Superior temporal gyrus (tissue), 1 donor: ENCODE measurements at regions not wholly inside any gene's neighbourhood (a gene's known extent, or its start where the extent isn't known, plus 50 kb on each side); places are given as distances from the start of the nearest gene placed in this dataset.
"Not testable (repeated sequence)": the region's sequence is repeated elsewhere in the genome, so short reads cannot be mapped to it uniquely, and the experiment has no call there.

ENCODE experiments used
- DNase-seq: peaks from one replicate; pipeline ENCODE4 v3.0.0-alpha.2; 2016; ENCODE audit errors: extremely low spot score

DNA sequence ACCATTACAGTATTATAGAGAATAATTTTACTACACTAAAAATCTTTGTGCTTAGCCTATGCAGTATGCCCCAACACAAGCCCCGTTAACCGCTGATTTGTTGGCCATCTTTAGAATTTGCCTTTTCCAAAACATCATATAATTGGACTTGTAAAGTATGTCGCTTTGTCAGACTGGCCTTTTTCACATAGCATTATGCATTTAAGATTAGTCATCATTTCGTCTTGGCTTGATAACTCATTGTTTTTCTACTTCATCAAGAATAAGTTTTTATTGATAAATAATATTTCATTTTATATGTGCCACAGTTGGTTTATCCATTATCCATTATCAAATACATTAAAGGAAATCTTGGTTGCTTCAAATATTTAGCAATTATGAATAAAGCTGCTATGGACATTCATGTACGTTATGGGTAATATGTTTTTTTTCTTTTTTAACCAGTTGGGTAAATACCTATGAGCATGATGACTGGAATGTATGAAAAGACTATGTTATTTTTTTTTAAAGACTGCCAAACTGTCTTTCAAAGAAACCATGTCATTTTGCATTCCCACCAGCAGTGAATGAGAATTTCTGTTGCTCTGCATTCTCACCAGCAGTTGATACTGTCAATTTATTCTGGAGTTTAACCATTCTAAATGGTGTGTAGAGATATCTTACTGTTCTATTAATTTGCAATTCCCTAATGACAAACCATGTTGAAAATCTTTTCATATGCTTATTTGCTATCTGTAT, 273.1 kb upstream of the KCND2 start:
- no peak for DNase-seq

- DNase-seq = no peak
Measured at GRCh38 chr7:120005720-120006119, 267.3 kb upstream of the KCND2 start.

- DNase-seq = not testable (repeated sequence)
Measured at GRCh38 chr7:120014301-120014700, 258.7 kb upstream of the KCND2 start.

GRCh38 chr7:120014925-120015465, 258.0 kb upstream of the KCND2 start:
- DNase-seq = no peak

DNA sequence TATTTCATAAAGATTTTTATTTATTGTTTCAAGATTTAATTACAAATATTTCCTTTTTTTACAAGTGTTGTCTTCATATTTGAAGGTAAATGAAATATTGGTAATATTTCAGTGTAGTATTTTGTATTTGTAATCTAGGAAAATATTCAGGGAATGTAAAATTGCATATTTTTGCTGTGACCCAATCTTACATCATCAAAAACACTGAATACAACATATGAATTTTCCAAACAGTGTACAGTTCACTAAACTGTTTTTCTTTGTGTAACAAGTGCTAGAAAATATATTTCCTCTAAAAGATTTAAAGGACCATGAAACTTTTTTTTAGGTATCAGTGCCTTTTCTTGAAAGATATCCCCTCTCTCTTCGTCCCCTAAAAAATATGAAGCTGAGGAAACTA, 251.9 kb upstream of the KCND2 start:
- no peak for DNase-seq

DNA sequence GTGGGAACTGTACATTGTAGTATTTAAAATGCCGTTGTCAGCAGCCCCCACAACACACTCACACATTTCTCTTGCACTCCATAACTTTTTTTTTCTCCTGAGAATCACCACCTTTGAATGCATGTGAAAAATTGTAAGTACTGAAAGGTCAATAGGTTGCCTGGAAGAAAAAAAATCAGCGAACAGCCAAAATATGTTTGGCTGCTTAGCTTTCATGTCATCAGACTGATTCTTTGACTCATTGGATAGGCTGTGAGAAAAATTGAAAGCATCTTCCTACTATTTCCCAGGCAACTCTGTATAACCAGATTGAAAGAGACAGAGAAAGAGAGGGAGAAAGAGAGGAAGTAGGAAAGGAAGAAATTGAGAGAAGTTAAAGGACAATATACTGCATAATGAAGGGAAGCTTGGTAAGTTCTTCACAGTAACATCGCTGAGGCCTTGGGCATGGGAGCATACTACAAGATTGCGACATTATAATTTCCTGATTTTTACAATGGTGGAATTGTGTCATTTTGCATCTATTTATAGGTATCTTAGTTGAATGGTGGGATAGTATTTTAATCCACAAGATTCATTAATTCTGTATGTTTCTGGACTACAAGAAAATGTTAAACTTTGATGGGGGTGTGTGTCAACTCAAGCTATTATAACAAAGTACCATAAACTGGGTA, 249.3 kb upstream of the KCND2 start:
- DNase-seq = no peak

DNA sequence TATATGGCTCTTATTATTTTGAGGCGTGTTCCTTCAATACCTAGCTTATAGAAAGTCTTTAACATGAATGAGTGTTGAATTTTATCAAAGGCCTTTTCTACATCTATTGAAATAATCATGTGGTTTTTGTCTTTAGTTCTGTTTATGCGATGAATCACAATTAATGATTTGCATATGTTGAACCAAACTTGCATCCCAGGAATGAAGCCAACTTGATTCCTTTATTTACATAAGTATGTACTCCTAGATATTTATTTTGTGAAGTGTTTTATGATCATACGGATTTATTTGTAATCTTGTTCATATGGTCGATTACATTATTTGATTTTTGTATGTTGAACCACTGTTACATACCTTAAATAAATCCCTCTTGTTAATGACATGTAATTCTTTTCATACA, 244.3 kb upstream of the KCND2 start:
- no peak for DNase-seq

DNA sequence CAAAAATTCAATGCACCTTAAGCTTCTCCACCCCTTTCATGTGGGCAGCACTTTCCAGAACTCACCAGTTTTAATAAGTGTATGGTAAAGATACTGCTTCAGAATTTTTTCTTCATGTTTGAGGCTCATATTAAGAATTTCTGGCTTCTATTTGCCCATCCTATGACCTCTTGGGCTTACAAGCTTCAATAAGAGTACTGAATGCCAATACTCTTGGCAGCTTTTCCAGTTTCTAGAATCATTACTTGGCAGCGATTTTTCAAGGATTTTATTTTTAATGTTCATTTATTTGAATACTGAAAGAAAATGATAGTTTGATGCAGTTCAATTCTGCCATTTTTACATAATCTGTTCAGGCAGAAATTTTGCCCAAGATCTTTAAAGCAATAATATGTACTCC, 242.1 kb upstream of the KCND2 start:
- DNase-seq = no peak

GRCh38 chr7:120033114-120033513, 239.9 kb upstream of the KCND2 start:
- DNase-seq = no peak

DNA sequence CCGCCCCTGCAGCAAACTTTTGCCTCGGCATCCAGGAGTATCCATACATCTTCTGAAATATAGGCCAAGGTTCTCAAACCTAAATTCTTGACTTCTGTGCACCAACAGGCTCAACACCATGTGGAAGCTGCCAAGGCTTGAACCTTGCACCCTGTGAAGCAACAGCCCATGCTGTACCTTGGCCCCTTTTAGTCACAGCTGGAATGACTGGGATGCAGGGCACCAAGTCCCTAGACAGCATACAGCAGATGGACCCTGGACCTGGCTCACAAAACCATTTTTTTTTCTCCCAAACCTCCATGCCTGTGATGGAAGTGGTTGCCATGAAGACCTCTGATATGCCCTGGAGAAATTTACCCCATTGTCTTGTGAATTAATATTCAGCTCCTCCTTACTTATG, 233.8 kb upstream of the KCND2 start:
- DNase-seq = no peak

DNA sequence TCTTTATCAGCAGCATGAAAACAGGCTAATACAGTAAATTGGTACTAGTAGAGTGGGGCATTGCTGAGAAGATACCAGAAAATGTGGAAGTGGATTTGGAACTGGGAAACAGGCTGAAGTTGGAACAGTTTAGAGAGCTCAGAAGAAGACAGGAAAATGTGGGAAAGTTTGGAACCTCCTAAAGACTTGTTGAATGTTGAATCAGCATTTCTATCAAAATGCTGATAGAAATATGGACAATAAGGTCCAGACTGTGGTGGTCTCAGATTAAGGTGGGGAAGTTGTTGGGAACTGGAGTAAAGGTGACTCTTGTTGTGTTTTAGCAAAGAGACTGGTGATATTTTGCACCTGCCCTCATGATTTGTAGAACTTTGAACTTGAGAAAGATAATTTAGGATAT, 231.2 kb upstream of the KCND2 start:
- DNase-seq = no peak

DNA sequence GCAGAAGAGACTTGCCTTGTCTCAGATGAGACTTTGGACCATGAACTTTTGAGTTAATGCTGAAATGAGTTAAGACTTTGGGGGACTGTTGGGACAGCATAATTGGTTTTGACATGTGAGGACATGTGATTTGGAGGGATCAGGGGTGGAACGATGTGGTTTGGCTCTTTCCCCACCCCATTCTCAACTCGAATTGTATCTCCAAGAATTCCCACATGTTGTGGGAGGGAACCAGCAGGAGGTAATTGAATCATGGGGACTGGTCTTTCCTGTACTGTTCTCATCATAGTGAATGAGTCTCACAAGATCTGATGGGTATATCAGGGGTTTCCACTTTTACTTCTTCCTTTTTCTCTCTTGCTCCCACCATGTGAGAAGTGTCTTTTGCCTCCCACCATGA, 229.7 kb upstream of the KCND2 start:
- no peak for DNase-seq

DNA sequence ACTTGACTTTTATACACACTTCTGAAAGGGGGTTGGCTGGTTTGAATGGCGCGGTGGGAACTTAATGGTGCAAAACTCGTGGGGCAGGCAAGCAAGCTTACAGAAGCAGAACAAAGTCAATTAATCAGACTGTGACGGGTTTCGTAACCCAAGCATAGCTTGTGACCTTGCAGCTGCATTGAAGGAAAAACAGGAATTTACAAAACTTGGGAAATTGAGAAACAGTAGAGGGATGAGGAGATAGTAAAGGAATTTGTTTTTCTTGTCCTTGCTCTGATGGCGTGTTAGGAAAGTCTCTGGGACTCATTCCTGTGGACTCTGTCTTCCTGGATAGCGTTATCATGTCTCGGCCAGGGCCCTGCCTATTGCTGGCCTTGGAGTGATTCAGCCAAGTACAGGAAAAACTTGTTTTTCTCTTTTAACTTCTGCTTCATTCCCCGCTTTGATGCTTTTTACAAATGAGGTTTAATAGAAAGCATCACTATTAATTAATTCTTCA, 220.0 kb upstream of the KCND2 start:
- no peak for DNase-seq

- no peak for DNase-seq
Measured at GRCh38 chr7:120053390-120053961, 219.5 kb upstream of the KCND2 start.

GRCh38 chr7:120054376-120055100, 218.4 kb upstream of the KCND2 start:
- DNase-seq = no peak

- DNase-seq = no peak
Measured at GRCh38 chr7:120055300-120055699, 217.7 kb upstream of the KCND2 start.

DNA sequence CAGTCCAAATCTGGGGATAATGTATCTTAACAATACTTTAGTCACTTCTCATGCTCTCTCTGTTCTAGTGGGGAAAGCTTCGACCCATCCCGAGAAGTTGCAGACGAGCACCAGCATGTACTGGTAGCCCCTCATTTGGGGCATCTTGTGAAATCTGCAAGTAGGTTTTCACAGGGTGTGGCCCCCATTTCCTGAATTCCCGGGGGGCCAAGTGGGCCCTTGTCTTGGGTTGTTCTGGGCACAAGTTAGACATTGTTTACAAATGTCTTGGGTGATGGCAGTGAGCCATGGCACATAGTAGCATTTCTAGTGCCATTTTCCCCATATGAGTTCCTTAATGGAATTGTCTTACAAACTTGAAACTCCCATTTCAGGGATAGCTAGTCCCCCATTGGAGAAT, 216.7 kb upstream of the KCND2 start:
- no peak for DNase-seq

GRCh38 chr7:120059641-120060040, 213.3 kb upstream of the KCND2 start:
- DNase-seq = no peak

- DNase-seq = no peak
Measured at GRCh38 chr7:120060281-120060680, 212.7 kb upstream of the KCND2 start.

DNA sequence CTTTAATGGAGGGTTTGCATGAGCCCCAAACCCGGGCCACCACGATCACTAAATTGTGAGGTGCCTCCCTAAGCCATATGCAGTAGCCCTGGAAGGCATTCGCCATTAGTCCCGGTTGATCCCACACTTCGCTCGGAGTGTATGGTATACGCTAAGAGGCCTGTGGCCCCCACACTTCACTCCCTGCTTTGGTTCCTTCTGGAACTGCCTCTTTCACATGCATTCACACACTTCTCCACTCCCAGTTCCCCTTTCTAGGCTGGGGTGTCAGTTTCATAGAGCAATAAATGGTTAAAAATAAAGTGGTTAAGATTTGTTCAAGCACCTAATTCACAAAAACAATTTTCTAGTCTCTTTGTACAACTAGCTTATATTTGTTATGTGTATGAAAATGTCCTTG, 212.1 kb upstream of the KCND2 start:
- no peak for DNase-seq

DNA sequence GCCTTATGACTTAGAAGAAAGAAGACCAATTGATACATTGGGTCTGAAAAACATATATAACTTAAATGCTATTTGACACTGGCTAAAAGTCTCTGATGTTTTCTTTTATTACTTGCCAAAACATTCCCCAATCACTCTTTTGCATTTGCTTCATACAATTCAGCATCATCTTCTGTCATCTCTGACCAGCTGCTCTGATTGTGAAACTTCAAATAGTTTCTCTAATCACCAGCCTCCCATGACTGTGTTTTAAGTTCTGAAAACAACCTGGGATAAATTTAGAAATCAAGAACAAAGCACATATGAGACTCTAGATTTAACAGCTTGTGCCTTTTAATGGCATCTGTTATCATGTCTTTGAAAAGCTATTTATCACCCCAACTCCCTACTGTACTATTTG, 208.4 kb upstream of the KCND2 start:
- DNase-seq = no peak

DNA sequence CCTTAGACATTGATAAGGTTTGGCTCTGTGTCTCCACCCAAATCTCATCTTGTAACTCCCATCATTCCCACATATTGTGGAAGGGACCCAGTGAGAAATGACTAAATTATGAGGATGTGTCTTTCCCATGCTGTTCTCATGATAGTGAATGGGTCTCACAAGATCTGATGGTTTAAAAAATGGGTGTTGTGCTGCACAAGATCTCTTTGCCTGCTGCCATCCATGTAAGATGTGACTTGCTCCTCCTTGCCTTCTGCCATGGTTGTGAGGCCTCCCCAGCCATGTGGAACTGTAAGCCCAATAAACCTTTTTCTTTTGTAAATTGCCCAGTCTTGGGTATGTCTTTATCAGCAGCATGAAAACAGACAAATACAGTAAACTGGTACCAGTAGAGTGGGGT, 206.1 kb upstream of the KCND2 start:
- not testable (repeated sequence) for DNase-seq
